Prostate gland (tissue), 2 donors: ENCODE measurements at regions not wholly inside any gene's neighbourhood (a gene's known extent, or its start where the extent isn't known, plus 50 kb on each side); places are given as distances from the start of the nearest gene placed in this dataset.

Experiments used
- CTCF ChIP-seq, 4 experiments: fragments of 200-600 bp in 2 of 4; fragments of 450-650 bp in 2 of 4; sonication (generic) in 2 of 4; IDR thresholded peaks; 1 replicate in 3 of 4; 2 replicates in 1 of 4; pipeline ENCODE4 v1.5.1; 2016 to 2019; ENCODE audit warnings: antibody characterized with exemption in 4 of 4, mild to moderate bottlenecking in 2 of 4, moderate library complexity in 2 of 4
- POLR2A ChIP-seq: fragments of 450-650 bp; IDR thresholded peaks from one replicate; pipeline ENCODE4 v1.6.1; 2016; ENCODE audit warnings: antibody characterized with exemption, mild to moderate bottlenecking
- POLR2AphosphoS5 ChIP-seq: sonication (generic); formaldehyde crosslinking; IDR thresholded peaks from one replicate; pipeline ENCODE4 v1.6.1; 2017; ENCODE audit warnings: antibody characterized with exemption

GRCh38 chr5:145558288-145558687 is 276.9 kb downstream of the PRELID2 start:
- no peak for TF ChIP-seq CTCF (IDR thresholded peaks at IDR 0.05)
- TF ChIP-seq POLR2AphosphoS5: no peak
- no peak for TF ChIP-seq POLR2A
